IMR-90 (cell line): ENCODE measurements at regions not wholly inside any gene's neighbourhood (a gene's known extent, or its start where the extent isn't known, plus 50 kb on each side); places are given as distances from the start of the nearest gene placed in this dataset.

Experiments
- ATAC-seq: fragments of 200-7000 bp; cut with Tn5 transposase; 2 replicates; pipeline ENCODE4 v1.9.1; 2020; ENCODE audit warnings: low read depth, mild to moderate bottlenecking, moderate library complexity
- BruUV-seq: library from RNA; stranded (reverse); fragments of 400-500 nt; replicated peaks from 2 replicates; lab custom pipeline; 2021; lab: Mats Ljungman, UMichigan
- CTCF ChIA-PET: fragments of 300-600 bp; formaldehyde crosslinking; extraction: SDS; loops from one replicate; lab custom pipeline; 2021; ENCODE audit warnings: antibody characterized with exemption; lab: Yijun Ruan, JAX
- POLR2A ChIA-PET: fragments of 300-600 bp; sonication (Branson Sonifier 250); formaldehyde crosslinking; loops from one replicate; lab custom pipeline; 2022; ENCODE audit warnings: antibody characterized with exemption; ENCODE audit not compliant: unreplicated experiment; lab: Charles Lee
- DNase-seq: peaks from one replicate; pipeline ENCODE4 v3.0.0; 2013
- H2AFZ ChIP-seq: replicated peaks from 2 replicates; pipeline ENCODE3; 2013; ENCODE audit warnings: low read length, mild to moderate bottlenecking; ENCODE audit not compliant: poor library complexity
- H2AK5ac ChIP-seq: 2 replicates; pipeline ENCODE4 v1.6.1; 2013; ENCODE audit warnings: low read depth, low read length, inconsistent platforms
- H2AK9ac ChIP-seq: replicated peaks from 2 replicates; pipeline ENCODE3; 2013; ENCODE audit warnings: mild to moderate bottlenecking, low read depth, low read length, moderate library complexity; ENCODE audit not compliant: poor library complexity
- H2BK120ac ChIP-seq: 2 replicates; pipeline ENCODE4 v1.6.1; 2013; ENCODE audit warnings: low read depth, low read length, inconsistent platforms
- H2BK15ac ChIP-seq: 3 replicates; pipeline ENCODE4 v1.6.1; 2013; ENCODE audit warnings: low read depth, low read length, inconsistent platforms
- H2BK20ac ChIP-seq: 2 replicates; pipeline ENCODE4 v1.6.1; 2013; ENCODE audit warnings: low read depth, mild to moderate bottlenecking, inconsistent platforms, low read length, moderate library complexity
- H2BK5ac ChIP-seq: 2 replicates; pipeline ENCODE4 v1.6.1; 2013; ENCODE audit warnings: mild to moderate bottlenecking, low read depth, low read length, inconsistent platforms; ENCODE audit not compliant: poor library complexity, severe bottlenecking
- H3K14ac ChIP-seq: replicated peaks from 2 replicates; pipeline ENCODE4 v1.6.1; 2013; ENCODE audit warnings: low read depth, low read length, inconsistent platforms
- H3K18ac ChIP-seq: 2 replicates; pipeline ENCODE4 v1.6.1; 2013; ENCODE audit warnings: low read depth, low read length, control low read depth
- H3K23ac ChIP-seq: 2 replicates; pipeline ENCODE4 v1.6.1; 2013; ENCODE audit warnings: low read depth, low read length, inconsistent platforms
- H3K27ac ChIP-seq: 2 replicates; pipeline ENCODE4 v1.5.1; 2013; ENCODE audit warnings: mild to moderate bottlenecking, control low read depth, low read length; ENCODE audit not compliant: insufficient read depth
- H3K27me3 ChIP-seq: 2 replicates; pipeline ENCODE4 v1.6.1; 2013; ENCODE audit warnings: low read length; ENCODE audit not compliant: control insufficient read depth, insufficient read depth
- H3K36me3 ChIP-seq: 2 replicates; pipeline ENCODE4 v1.6.1; 2013; ENCODE audit warnings: low read length, mixed read lengths; ENCODE audit not compliant: control insufficient read depth, insufficient read depth
- H3K4ac ChIP-seq: 2 replicates; pipeline ENCODE4 v1.6.1; 2013; ENCODE audit warnings: low read depth, low read length, inconsistent platforms
- H3K4me1 ChIP-seq: 2 replicates; pipeline ENCODE4 v1.6.1; 2013; ENCODE audit warnings: low read length, mixed read lengths; ENCODE audit not compliant: control insufficient read depth, insufficient read depth
- H3K4me2 ChIP-seq: 2 replicates; pipeline ENCODE4 v1.6.1; 2013; ENCODE audit warnings: low read depth, mild to moderate bottlenecking, control low read depth, low read length, moderate library complexity
- H3K4me3 ChIP-seq: 2 replicates; pipeline ENCODE4 v1.5.1; 2013; ENCODE audit warnings: low read depth, mild to moderate bottlenecking, control low read depth, low read length, moderate library complexity; ENCODE audit not compliant: insufficient read depth
- H3K56ac ChIP-seq: 2 replicates; pipeline ENCODE4 v1.6.1; 2013; ENCODE audit warnings: low read length, inconsistent platforms; ENCODE audit not compliant: insufficient read depth; ENCODE audit errors: extremely low read depth
- H3K79me1 ChIP-seq, 2 experiments: 2 replicates each; pipeline ENCODE4 v1.6.1; 2013; ENCODE audit warnings: low read length in 2 of 2, inconsistent platforms in 1 of 2, low read depth in 1 of 2
- H3K9ac ChIP-seq: 2 replicates; pipeline ENCODE4 v1.6.1; 2013; ENCODE audit warnings: low read depth, low read length, control low read depth
- H3K9me1 ChIP-seq: 2 replicates; pipeline ENCODE4 v1.6.1; 2013; ENCODE audit warnings: low read length, inconsistent platforms; ENCODE audit not compliant: insufficient read depth
- H3K9me3 ChIP-seq: 2 replicates; pipeline ENCODE4 v1.6.1; 2013; ENCODE audit warnings: low read length; ENCODE audit not compliant: control insufficient read depth, insufficient read depth
- H4K20me1 ChIP-seq: 2 replicates; pipeline ENCODE4 v1.6.1; 2013; ENCODE audit warnings: low read length, inconsistent platforms; ENCODE audit not compliant: insufficient read depth
- H4K5ac ChIP-seq: 2 replicates; pipeline ENCODE4 v1.6.1; 2013; ENCODE audit warnings: mild to moderate bottlenecking, low read depth, low read length, control low read depth
- H4K8ac ChIP-seq, 2 experiments: 2 replicates each; pipeline ENCODE4 v1.6.1; 2013; ENCODE audit warnings: low read depth in 2 of 2, low read length in 2 of 2, control low read depth in 1 of 2, inconsistent platforms in 1 of 2
- H4K91ac ChIP-seq: 2 replicates; pipeline ENCODE4 v1.6.1; 2013; ENCODE audit warnings: low read depth, low read length, inconsistent platforms; ENCODE audit not compliant: insufficient read depth
- CHD1 ChIP-seq: IDR thresholded peaks from 2 replicates; pipeline ENCODE4 v1.6.1; 2012; ENCODE audit warnings: low read depth, low read length, improper control_type of control experiment
- FOS ChIP-seq: fragments of 150-350 bp; IDR thresholded peaks from 2 replicates; pipeline ENCODE4 v1.6.1; 2016; ENCODE audit warnings: low read depth, low read length
- MAFK ChIP-seq: IDR thresholded peaks from 2 replicates; pipeline ENCODE4 v1.6.1; 2012; ENCODE audit warnings: low read depth, low read length, improper control_type of control experiment
- RAD21 ChIP-seq: IDR thresholded peaks from 2 replicates; pipeline ENCODE4 v1.6.1; 2012; ENCODE audit warnings: low read length, improper control_type of control experiment
- WGBS, 2 experiments: methylation state at CpG; one replicate each; pipeline versions ENCODE4 v1.1.5 to v1.1.7; 2013; ENCODE audit warnings: missing lambda C conversion rate in 2 of 2; ENCODE audit not compliant: insufficient read length in 1 of 2; ENCODE audit errors: extremely low coverage in 2 of 2; 5-methylcytosine and 5-hydroxymethylcytosine counted together
- dilution Hi-C: fragments of 300-500 bp; cut with HindIII; formaldehyde crosslinking; loops from one replicate; pipeline ENCODE4 v1.14.3; 2018; ENCODE audit warnings: low sequenced_read_pairs; ENCODE audit not compliant: unreplicated experiment
- in situ Hi-C: fragments of 300-500 bp; cut with MboI; formaldehyde crosslinking; loops from 3 replicates; pipeline ENCODE4 v1.14.3; 2019; ENCODE audit warnings: low sequenced_read_pairs, inconsistent platforms, mixed read lengths
- intact Hi-C: fragments of 100-400 bp; cut with micrococcal nuclease; formaldehyde crosslinking; loops from 2 replicates; pipeline ENCODE4 v1.10.0; 2022
- TF ChIP-seq, protein P1 (sequence below): conservative IDR thresholded peaks from 2 replicates; pipeline ENCODE4 v1.5.1; 2012; ENCODE audit warnings: mild to moderate bottlenecking, low read depth, low read length, improper control_type of control experiment

GRCh38 chr6:145506136-145506535 lies 229.2 kb downstream of the EPM2A start:
- Histone ChIP-seq H3K18ac (no peak overlapping the region), H4K8ac (no peak overlapping the region), H3K9me3 (peaks cover 3% of the 10 kb centered on the region; the same call in 1 of the 2 replicates), H2BK15ac (no peak overlapping the region), H3K14ac (no peak overlapping the region), H3K36me3 (no peaks in the 10 kb centered on the region), H2BK20ac (no peak overlapping the region), H2AK5ac (no peak overlapping the region), H3K9ac (no peak overlapping the region), H2BK120ac (no peak overlapping the region), H2AK9ac (no peak overlapping the region), H3K23ac (no peak overlapping the region), H3K56ac (no peak overlapping the region), H2BK5ac (no peak overlapping the region), H3K4ac (no peak overlapping the region), H2AFZ (no peak overlapping the region), H4K5ac (no peak overlapping the region), H3K27ac (no peak overlapping the region), H3K4me2 (no peak overlapping the region), H3K27me3 (no peaks in the 10 kb centered on the region), H3K79me1 (no peaks in the 10 kb centered on the region), H4K20me1 (no peaks in the 10 kb centered on the region), H3K4me3 (no peak overlapping the region), H3K9me1 (no peaks in the 10 kb centered on the region), H4K91ac (no peak overlapping the region), H3K4me1 (no peaks in the 10 kb centered on the region)
- ChIA-PET POLR2A (no interaction called here), CTCF (no interaction called here)
- TF ChIP-seq FOS (no peak), RAD21 (no peak), CHD1 (no peak), MAFK (no peak)
- TF ChIP-seq, protein P1, sequence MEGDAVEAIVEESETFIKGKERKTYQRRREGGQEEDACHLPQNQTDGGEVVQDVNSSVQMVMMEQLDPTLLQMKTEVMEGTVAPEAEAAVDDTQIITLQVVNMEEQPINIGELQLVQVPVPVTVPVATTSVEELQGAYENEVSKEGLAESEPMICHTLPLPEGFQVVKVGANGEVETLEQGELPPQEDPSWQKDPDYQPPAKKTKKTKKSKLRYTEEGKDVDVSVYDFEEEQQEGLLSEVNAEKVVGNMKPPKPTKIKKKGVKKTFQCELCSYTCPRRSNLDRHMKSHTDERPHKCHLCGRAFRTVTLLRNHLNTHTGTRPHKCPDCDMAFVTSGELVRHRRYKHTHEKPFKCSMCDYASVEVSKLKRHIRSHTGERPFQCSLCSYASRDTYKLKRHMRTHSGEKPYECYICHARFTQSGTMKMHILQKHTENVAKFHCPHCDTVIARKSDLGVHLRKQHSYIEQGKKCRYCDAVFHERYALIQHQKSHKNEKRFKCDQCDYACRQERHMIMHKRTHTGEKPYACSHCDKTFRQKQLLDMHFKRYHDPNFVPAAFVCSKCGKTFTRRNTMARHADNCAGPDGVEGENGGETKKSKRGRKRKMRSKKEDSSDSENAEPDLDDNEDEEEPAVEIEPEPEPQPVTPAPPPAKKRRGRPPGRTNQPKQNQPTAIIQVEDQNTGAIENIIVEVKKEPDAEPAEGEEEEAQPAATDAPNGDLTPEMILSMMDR = no peak
- DNase-seq (no peak), ATAC-seq (no peak)
- WGBS, 2 experiments = no CpG with 5 or more reads among the region's 2 CpGs
- intact Hi-C loops (no loop called here), dilution Hi-C loops (no loop called here), in situ Hi-C loops (no loop called here)
- BruUV-seq = no TSS peak
